ENCODE measurements at regions not wholly inside any gene's neighbourhood (a gene's known extent, or its start where the extent isn't known, plus 50 kb on each side); places are given as distances from the start of the nearest gene placed in this dataset.
"Not testable (repeated sequence)": the region's sequence is repeated elsewhere in the genome, so short reads cannot be mapped to it uniquely, and the experiment has no call there.

- DNase-seq (ENCODE audit: low spot score) = no peak
Observed at GRCh38 chr22:33221568-33221967, 163.4 kb upstream of the SYN3 start.

GRCh38 chr22:33220476-33221080 is 162.4 kb upstream of the SYN3 start:
- DNase-seq (ENCODE audit: low spot score) = no peak

GRCh38 chr22:33219648-33220384 is 161.6 kb upstream of the SYN3 start:
- DNase-seq (ENCODE audit: low spot score) = no peak

- no peak for DNase-seq (ENCODE audit: low spot score)
Observed at GRCh38 chr22:33213383-33214075, 155.3 kb upstream of the SYN3 start.

- peak; percentile 85 for DNase-seq (ENCODE audit: low spot score)
Observed at GRCh38 chr22:33209930-33210784, 152.0 kb upstream of the SYN3 start.

GRCh38 chr22:33204408-33204807 is 146.2 kb upstream of the SYN3 start:
- DNase-seq (ENCODE audit: low spot score) = no peak

- DNase-seq (ENCODE audit: low spot score) = no peak
Observed at GRCh38 chr22:33202455-33202854, 144.3 kb upstream of the SYN3 start.

- no peak for DNase-seq (ENCODE audit: low spot score)
Observed at GRCh38 chr22:33194529-33195077, 136.4 kb upstream of the SYN3 start.

GRCh38 chr22:33192156-33192555 is 134.0 kb upstream of the SYN3 start:
- no peak for DNase-seq (ENCODE audit: low spot score)

- no peak for DNase-seq (ENCODE audit: low spot score)
Observed at GRCh38 chr22:33188326-33188725, 130.1 kb upstream of the SYN3 start.

GRCh38 chr22:33186816-33187215 is 128.6 kb upstream of the SYN3 start:
- no peak for DNase-seq (ENCODE audit: low spot score)

GRCh38 chr22:33180356-33180755 is 122.2 kb upstream of the SYN3 start:
- DNase-seq (ENCODE audit: low spot score) = no peak

- no peak for DNase-seq (ENCODE audit: low spot score)
Observed at GRCh38 chr22:33167998-33168790, 110.0 kb upstream of the SYN3 start.

- peak; percentile 23 for DNase-seq (ENCODE audit: low spot score)
Observed at GRCh38 chr22:33166206-33166605, 108.0 kb upstream of the SYN3 start.

- DNase-seq (ENCODE audit: low spot score) = no peak
Observed at GRCh38 chr22:33163815-33164214, 105.6 kb upstream of the SYN3 start.

- DNase-seq (ENCODE audit: low spot score) = no peak
Observed at GRCh38 chr22:33162196-33162595, 104.0 kb upstream of the SYN3 start.

- DNase-seq (ENCODE audit: low spot score) = no peak
Observed at GRCh38 chr22:33160525-33160924, 102.3 kb upstream of the SYN3 start.

GRCh38 chr22:33154967-33155366 is 96.8 kb upstream of the SYN3 start:
- DNase-seq (ENCODE audit: low spot score) = not testable (repeated sequence)

- no peak for DNase-seq (ENCODE audit: low spot score)
Observed at GRCh38 chr22:33149611-33150010, 91.4 kb upstream of the SYN3 start.

- no peak for DNase-seq (ENCODE audit: low spot score)
Observed at GRCh38 chr22:33144721-33145120, 86.5 kb upstream of the SYN3 start.
